ENCODE measurements at regions not wholly inside any gene's neighbourhood (a gene's known extent, or its start where the extent isn't known, plus 50 kb on each side); places are given as distances from the start of the nearest gene placed in this dataset.

DNA sequence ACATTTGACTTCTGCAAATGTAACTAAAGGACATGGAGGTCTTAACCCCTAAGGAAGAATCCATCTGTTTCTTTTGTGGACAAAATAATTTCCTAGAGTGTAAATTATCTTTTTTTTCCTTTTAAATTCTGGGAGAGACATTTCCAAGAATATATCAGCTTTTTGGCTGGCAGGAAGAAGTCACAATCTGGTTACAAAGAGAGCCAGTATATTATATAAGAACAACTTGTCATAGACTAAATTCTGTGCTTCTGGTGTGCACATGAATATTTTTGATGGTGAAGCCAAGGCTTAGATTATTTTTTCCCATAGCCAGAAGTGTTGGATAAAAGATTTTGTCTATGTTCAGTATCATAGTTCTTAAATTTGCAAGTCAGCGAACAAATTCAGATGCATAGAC lies 500.6 kb downstream of the XIRP2 start:
- TF ChIP-seq, protein P1, sequence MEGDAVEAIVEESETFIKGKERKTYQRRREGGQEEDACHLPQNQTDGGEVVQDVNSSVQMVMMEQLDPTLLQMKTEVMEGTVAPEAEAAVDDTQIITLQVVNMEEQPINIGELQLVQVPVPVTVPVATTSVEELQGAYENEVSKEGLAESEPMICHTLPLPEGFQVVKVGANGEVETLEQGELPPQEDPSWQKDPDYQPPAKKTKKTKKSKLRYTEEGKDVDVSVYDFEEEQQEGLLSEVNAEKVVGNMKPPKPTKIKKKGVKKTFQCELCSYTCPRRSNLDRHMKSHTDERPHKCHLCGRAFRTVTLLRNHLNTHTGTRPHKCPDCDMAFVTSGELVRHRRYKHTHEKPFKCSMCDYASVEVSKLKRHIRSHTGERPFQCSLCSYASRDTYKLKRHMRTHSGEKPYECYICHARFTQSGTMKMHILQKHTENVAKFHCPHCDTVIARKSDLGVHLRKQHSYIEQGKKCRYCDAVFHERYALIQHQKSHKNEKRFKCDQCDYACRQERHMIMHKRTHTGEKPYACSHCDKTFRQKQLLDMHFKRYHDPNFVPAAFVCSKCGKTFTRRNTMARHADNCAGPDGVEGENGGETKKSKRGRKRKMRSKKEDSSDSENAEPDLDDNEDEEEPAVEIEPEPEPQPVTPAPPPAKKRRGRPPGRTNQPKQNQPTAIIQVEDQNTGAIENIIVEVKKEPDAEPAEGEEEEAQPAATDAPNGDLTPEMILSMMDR (conservative IDR thresholded peaks at IDR 0.05; ENCODE audit: low read depth) = no peak
- ChIA-PET POLR2A (ENCODE audit: low non-redundant PET) (no interaction called here), CTCF (no interaction called here)
- DNase-seq (ENCODE audit: low spot score) = no peak
- H3K27ac ChIP-seq = no peak overlapping the region

DNA sequence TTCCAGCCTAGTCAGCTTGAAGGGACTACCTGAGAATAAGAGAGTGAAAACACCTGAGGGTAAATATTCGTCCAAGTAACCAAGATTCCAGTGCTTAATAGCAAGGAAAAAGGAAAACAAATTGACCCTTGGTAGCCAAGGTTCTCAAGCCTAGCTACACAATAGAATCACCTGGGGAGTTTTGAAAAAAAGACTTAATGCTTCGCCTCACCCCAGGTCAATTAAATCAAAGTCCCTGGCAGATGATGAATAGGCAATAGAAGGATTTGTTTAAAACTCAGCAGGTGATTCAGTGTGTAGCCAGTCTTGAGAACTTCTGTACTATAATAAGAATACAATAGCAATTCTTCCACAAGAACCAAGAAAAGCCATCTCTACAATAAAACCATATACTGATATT lies 500.2 kb downstream of the XIRP2 start:
- TF ChIP-seq, protein P1 (conservative IDR thresholded peaks at IDR 0.05; ENCODE audit: low read depth) = no peak
- ChIA-PET POLR2A (ENCODE audit: low non-redundant PET) (no interaction called here), CTCF (no interaction called here)
- no peak overlapping the region for H3K27ac ChIP-seq
- no peak for DNase-seq (ENCODE audit: low spot score)

GRCh38 chr2:167386694-167387093 lies 498.4 kb downstream of the XIRP2 start:
- POLR2A ChIA-PET (ENCODE audit: low non-redundant PET) = no interaction called here
- CTCF ChIA-PET = no interaction called here
- TF ChIP-seq, protein P1 (conservative IDR thresholded peaks at IDR 0.05; ENCODE audit: low read depth) = no peak
- DNase-seq (ENCODE audit: low spot score) = no peak
- no peak overlapping the region for H3K27ac ChIP-seq

DNA sequence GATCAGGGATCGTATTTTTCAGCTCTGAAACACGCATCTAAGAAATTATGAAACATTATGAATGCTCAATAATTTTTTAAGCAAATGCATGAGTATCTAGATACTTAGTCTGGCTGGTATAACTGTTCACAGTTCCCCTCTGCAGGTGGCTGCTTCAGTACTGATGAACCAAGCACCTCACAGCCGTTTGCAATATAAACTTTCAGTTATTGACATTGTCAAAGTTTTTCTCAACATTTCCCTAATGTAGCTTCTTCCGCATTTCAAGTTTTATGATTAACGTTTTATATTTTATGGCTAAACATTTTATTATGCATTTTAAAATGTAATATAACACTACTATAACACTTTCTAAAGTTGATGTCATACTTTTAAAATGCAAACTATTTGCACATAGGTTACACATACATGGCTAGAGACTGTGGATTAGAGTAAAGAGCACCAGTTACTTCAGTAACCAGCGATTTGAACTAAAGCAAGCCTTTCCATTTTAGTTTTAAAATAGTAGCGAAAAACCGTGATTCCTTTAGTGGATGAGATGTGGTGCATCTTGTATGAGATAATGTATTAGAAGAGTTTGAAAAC lies 495.4 kb downstream of the XIRP2 start:
- no peak for DNase-seq (ENCODE audit: low spot score)
- TF ChIP-seq, protein P1 (conservative IDR thresholded peaks at IDR 0.05; ENCODE audit: low read depth) = no peak
- POLR2A ChIA-PET (ENCODE audit: low non-redundant PET) = no interaction called here
- CTCF ChIA-PET = interaction anchor here (0.7 kb wide), 1 partner anchor 20 kb away, joined by 3 read pairs; no protein-coding TSS in a partner anchor
- no peak overlapping the region for H3K27ac ChIP-seq

GRCh38 chr2:167381349-167381748 lies 493.1 kb downstream of the XIRP2 start:
- DNase-seq (ENCODE audit: low spot score) = no peak
- H3K27ac ChIP-seq = no peak overlapping the region
- POLR2A ChIA-PET (ENCODE audit: low non-redundant PET) = no interaction called here
- CTCF ChIA-PET = interaction anchor here (0.7 kb wide), 1 partner anchor 11 kb away, joined by 3 read pairs; no protein-coding TSS in a partner anchor
- TF ChIP-seq, protein P1 (conservative IDR thresholded peaks at IDR 0.05; ENCODE audit: low read depth) = no peak

- TF ChIP-seq, protein P1 (conservative IDR thresholded peaks at IDR 0.05; ENCODE audit: low read depth) = no peak
- POLR2A ChIA-PET (ENCODE audit: low non-redundant PET) = no interaction called here
- no peak overlapping the region for H3K27ac ChIP-seq
- CTCF ChIA-PET = no interaction called here
- no peak for DNase-seq (ENCODE audit: low spot score)
Observed at GRCh38 chr2:167380555-167380954, 492.3 kb downstream of the XIRP2 start.
